GM13976 (cell line): ENCODE measurements at regions not wholly inside any gene's neighbourhood (a gene's known extent, or its start where the extent isn't known, plus 50 kb on each side); places are given as distances from the start of the nearest gene placed in this dataset.

Experiments
- DNase-seq: peaks from one replicate; pipeline ENCODE4 v3.0.0; 2012; ENCODE audit warnings: low spot score
- CTCF ChIP-seq: IDR thresholded peaks from 2 replicates; pipeline ENCODE4 v1.5.1; 2012; ENCODE audit warnings: borderline replicate concordance, mild to moderate bottlenecking; ENCODE audit not compliant: insufficient read depth; ENCODE audit errors: extremely low read depth, missing control alignments, control extremely low read depth
- in situ Hi-C: fragments of 300-500 bp; cut with MboI; formaldehyde crosslinking; loops from one replicate; pipeline ENCODE4 v1.12.0; 2022; ENCODE audit warnings: low sequenced_read_pairs, mixed read lengths, inconsistent platforms; ENCODE audit not compliant: unreplicated experiment

GRCh38 chr17:74152591-74153455 is 50.7 kb upstream of the RPL38 start:
- in situ Hi-C loops, result no loop called here
- no peak for DNase-seq
- TF ChIP-seq CTCF, result no peak

GRCh38 chr17:74153456-74153810 is 50.0 kb upstream of the RPL38 start:
- peak; percentile 16 for DNase-seq
- in situ Hi-C loops, result no loop called here
- no peak for TF ChIP-seq CTCF
